ENCODE measurements at regions not wholly inside any gene's neighbourhood (a gene's known extent, or its start where the extent isn't known, plus 50 kb on each side); places are given as distances from the start of the nearest gene placed in this dataset.

DNA sequence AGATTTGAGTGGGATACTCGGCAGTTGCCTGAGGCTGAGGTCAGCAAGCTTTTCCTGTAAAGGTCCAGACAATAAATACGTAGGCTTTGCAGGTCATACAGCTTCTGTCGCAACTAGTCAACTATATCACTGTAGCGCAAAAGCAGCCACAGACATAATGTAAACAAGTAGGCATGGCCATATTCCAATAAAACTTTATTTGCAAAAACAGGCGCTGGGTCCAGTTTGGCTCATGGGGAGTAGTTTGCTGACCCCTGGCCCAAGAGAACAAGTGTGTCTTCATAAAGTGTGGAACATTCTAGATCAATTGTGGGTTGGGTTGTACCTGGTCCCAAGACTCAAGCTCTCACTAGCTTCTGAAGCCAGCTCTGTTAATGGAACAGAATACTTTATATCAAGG lies 78.8 kb downstream of the MIS18A start:
- TF ChIP-seq, protein P1, sequence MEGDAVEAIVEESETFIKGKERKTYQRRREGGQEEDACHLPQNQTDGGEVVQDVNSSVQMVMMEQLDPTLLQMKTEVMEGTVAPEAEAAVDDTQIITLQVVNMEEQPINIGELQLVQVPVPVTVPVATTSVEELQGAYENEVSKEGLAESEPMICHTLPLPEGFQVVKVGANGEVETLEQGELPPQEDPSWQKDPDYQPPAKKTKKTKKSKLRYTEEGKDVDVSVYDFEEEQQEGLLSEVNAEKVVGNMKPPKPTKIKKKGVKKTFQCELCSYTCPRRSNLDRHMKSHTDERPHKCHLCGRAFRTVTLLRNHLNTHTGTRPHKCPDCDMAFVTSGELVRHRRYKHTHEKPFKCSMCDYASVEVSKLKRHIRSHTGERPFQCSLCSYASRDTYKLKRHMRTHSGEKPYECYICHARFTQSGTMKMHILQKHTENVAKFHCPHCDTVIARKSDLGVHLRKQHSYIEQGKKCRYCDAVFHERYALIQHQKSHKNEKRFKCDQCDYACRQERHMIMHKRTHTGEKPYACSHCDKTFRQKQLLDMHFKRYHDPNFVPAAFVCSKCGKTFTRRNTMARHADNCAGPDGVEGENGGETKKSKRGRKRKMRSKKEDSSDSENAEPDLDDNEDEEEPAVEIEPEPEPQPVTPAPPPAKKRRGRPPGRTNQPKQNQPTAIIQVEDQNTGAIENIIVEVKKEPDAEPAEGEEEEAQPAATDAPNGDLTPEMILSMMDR (IDR thresholded peaks at IDR 0.05; ENCODE audit: low read depth, low read length): no peak
- no peak for TF ChIP-seq EZH2phosphoT487 (IDR thresholded peaks at IDR 0.05; ENCODE audit: low read depth)

All from OCI-LY3 (cell line).